ENCODE measurements at regions not wholly inside any gene's neighbourhood (a gene's known extent, or its start where the extent isn't known, plus 50 kb on each side); places are given as distances from the start of the nearest gene placed in this dataset.

DNA sequence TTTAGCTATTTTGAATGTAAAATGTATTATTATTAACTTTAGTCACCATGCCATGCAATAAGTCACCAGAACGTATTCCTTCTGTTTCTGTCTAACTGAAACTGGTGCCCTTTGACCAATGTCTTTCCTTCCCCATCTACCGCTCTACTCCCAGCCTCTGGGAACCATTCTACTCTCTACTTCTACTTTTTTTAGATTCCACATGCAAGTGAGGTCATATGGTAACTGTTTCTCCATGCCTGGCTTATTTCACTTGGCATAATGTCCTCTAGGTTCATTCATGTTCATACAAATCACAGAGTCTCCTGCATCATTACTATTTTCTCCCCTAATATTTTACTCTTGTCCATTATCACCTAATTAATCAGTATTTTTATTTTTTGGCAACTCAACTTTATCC is 160.1 kb downstream of the TMX1 start:
- DNase-seq = peak in 1 of 2 experiments; percentile 41

DNA sequence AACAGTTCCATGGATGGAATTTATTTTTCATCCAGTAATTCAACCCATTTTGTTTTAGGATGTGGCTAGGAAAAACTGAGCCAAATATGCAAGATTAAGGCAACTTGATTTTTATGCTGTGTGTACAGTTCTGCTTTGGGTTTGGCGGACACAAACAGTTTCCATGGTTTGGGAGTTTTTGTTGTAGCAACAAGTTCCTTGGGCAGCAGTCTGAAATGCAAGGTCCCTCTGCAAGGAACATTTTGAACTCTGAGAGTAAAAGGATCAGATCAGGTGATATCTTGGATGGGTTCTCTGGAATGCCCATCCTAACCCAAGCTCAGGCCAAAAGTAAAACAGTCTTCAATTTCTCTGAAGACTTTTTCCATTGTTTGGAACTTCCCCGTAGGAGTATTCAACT is 161.2 kb downstream of the TMX1 start:
- no peak for DNase-seq

DNA sequence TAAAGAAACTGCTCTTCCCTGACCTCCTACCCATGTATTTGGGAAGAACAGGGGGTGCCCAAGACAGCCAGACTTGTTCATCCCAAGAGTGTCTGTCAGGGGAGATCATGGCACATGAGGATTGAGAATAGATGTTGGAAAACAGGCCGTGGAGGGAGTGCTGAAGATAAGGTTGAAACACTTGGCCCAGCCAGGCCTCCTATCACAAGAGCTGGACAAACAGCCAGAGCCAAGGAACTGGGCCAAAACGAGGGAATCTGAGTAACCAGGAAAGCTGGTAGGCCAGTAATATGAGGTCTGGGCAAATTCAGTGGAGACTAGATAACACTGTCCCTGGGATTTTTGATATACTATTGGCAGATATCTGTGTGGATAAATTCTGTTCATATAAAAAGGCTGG is 161.7 kb downstream of the TMX1 start:
- DNase-seq = no peak

DNA sequence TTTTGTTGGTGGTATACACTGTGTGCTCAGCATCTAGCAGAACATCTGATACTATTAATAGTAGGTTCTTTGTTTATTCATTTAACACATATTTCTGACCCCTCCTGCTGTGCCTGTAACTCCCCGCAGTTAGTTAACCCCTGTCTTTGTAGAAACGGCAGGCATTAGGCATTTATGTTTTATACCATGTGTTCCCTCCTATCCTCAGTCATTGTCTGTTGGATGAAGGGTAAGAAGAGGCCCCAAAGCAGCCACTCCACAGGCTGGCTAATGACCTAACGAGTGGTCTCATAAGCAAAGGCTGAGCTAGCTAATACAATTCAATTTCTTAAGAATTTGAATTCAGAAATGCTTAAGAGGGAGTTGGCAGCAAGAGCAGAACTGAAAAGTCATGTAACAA is 170.8 kb downstream of the TMX1 start:
- DNase-seq = no peak

DNA sequence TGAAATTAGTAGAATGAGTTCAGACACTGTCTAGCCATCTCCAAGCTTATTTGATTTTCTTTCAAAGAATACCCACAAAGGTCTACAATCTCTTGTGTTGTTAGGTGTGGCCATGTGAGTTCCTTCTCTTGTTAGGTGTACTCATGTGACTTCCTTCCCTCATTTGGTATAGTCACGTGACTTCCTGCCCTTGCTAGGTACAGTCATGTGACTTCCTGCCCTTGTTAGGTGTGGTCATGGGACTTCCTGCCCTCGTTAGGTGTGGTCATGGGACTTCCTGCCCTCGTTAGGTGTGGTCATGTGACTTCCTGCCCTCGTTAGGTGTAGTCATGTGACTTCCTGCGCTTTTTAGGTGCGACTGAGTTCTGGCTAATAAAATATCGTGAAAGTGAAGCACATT is 179.6 kb downstream of the TMX1 start:
- DNase-seq = no peak

DNA sequence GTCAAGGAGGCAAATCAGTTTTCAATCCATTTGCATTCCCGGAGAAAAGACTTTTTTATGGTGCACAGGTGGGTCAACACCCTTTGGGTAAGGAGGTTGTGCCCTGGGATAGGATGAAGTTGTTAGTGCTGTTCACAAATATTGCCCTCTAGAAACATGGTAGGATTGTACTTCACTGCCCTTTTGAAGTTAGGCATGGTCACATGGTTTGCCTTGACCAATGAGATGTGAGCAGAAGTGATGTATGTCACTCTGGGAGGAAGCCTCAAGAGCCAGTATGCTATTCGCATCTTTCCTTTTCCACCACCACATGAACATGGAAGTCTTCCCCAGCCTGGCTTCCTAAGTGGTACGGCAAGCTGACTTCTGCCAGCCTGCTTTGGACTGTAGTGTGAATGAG is 182.7 kb downstream of the TMX1 start:
- no peak for DNase-seq

DNA sequence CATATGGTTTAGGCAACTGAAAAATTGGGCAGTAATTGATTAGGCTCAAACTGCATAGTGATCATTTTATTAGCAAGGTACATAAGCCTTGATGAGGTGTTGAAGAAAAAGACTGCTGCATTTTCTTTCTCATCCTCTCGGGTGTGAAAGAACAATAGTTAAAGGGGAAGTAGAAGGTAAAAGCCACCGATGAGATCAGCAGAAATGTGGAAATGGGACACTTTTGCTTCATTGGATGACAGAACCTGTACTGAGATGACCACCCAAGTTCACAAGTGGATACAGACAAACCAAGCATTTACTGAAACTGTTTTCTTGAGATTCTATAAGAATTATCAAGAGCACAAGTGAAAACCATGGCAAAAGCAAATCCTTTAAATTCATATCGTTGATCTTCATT is 184.0 kb downstream of the TMX1 start:
- no peak for DNase-seq

DNA sequence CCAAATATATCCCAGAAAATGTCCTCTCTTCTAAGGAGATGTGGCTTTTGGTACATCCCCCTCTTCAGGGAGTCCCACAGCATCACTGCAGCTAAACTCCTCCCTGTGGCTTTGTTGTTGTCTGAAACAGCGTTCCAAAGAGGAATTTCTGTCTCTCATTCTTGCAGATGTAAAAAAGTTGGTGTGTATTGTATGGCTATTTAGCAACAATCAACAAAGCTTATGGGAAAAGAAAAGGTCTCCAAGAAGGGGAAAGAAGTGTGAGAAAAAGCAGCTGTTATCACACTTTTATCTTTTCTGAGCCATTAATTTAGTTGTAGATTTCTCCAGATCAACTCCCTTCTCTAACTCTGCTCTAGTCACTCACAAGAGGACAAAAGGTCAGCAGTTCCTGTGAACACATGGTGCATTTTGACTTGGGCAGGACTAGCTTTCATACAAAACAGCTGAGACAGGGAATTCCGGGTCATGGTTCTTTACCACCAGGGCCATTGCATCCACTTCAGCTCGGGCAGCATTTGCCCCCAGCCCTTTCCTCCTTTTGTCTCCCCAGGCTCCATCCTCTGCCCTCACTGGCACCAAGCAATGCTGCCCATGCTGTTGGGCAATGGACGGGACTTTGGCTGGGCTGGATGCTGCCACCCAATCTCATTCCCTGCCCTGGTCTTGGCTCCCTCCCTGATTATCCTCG is 184.7 kb downstream of the TMX1 start:
- no peak for DNase-seq

DNA sequence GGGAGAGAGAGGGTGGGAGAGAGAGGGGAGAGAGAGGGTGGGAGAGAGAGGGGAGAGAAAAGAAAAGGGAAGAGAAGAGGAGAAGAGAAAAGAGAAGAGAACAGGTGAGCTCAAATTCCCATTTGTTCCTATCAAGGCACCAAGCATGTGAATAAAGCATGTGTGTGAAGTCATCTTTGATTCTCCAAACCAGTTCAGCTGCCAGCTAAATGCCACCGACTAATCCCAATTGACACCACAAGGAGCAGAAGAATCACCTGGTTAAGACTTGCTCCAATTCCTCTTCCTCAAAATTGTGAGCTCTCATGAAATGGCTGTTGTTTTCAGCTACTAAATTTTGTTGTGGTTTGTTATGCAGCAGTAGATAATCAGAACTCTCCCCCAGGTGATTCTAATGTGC is 188.9 kb downstream of the TMX1 start:
- DNase-seq = no peak

DNA sequence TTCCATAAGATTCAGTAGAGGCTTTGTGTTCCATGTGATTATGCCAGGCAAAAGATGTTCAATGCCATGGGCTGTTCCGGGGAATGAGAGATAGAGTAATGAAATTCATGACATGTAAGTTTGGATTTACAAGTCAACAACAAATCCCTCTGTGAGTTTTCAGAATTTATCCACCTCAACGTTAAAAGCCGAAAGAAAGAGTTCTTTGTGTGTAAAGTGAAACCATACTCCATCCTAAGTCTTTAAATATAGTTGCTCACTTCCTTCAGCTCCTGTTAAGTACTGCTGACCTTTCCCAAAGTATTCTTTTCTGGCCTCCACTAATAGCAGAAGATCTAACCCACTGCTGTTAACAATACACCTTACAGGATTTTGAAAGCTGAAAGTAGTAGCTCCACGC is 190.0 kb downstream of the TMX1 start:
- DNase-seq = no peak

DNA sequence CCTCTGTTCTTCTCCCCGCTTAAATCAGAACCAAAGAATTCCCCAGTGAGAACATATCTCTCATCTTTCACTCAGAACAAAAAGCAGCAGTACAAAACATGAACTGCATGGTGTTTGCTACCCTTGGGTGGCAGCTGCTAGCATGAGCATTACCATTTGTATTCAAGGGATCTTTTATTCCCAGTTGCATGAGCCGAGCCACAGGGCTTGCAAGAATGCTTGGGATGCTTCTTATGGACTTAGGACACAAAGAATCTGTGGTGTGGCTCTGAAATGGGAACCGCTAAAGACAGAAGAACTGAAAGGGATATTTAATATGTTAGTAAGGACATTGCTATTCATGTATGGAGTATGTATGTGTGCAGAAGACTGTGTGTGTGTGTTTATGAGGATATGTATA is 190.6 kb downstream of the TMX1 start:
- no peak for DNase-seq

DNA sequence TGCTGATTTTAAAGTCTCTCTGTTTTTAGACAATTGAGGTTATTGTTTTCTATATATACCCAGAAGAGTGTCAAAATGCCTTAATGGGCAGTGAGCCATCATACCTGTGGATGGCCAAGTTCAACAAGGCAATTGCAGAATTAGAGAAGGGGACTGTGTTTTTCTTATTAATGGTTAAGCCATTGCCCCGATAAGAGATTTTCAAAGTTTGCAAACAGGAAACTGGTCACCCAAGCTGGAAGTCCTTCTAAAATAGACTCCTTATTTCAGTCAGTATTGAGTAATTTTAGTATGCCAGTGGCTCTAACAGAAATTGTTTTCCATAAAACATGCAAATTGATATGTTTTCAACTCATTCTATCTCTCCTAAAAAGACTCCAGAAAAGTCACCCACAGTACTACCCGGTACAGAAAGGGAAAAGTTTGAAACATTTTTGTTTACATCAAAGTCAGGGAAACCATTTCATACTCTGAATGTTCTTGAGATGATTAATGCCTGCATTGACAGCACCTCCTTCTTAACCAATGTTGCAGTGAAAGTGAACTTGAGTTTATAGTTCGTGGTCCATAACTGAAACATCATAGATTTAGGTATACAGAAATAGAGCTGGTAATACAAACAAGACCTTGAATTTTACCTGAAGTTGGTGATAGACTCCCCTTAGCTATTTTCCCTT is 191.1 kb downstream of the TMX1 start:
- DNase-seq = no peak

DNA sequence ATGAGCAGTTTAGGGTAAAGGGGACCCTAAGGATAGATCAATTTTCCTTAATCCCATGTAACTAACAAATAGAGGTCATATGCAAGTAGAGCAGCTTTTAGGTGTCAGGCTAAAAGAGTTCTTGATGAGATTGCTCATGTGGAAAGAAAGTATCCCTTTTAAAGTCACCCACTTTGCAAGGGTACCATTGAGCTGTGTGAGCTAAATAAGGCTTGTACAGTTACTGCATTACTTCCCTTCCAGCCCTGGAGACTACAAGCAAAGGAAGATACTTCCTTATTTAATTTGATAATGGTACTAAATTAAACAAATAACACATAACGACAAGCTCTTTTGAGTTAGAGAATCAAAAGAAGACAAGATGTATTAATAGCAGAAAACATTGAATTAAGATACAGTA is 191.7 kb downstream of the TMX1 start:
- no peak for DNase-seq

DNA sequence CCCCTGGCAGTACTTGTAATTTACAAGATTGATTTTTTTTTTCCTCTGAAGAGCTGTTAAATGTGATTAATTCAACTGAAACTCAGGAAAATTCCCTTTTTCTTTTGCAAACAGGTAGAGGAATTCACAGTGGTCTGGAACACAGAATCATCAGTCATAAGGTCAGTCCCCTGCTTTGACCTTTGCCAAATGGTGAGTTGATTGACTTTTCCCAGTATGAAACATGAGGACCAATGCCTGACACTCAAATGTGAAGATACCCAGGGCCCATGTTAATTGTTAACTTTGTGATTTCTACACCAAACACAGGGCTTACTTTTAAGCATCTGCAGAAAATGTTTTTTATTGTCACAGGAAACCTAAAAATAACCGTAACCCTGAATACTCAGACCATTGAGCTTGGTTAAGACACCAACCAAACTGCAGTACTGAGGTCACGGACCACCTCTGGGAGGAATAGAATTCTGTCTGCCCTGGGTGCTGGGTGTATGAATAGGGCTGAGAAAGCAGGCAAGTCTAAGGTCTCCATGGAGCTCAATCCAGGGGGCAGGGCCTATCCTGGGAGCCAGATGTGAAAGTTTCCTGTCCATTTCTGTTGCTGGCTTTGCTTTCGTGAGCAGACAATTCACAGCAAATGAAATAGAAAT is 192.4 kb downstream of the TMX1 start:
- DNase-seq = no peak

DNA sequence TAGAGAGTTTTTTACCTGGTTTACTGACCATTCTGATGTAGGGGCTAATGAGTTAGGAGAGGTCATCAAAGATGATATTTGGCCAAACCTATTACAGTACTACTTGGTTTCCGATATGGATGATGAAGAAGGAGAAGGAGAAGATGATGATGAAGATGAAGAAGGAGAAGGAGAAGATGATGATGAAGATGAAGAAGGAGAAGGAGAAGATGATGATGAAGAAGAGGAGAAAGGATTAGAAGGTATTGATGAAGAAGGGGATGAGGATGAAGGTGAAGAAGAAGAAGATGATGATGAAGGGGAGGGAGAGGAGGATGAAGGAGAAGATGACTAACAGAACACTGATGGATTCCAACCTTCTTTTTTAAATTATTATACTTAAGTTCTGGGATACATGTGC is 196.6 kb downstream of the TMX1 start:
- no peak for DNase-seq

DNA sequence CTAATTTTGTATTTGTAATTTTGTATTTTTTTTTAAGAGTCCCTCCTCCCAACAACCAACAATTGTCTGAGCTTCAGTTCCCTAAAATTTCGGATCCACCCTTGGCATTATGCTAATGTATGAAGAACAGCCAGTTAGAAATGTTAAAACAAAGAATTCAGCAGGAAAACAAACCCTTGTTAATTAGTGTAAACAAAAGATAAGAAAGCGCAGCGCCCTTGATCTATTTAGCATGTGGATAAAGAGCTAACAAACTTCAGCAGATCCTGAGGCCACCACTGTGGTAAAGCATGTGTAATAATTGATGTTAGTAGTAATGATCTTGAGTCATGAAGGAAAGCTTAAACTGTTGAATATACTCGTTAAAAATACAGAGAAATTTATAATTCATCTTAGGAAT is 199.8 kb downstream of the TMX1 start:
- DNase-seq = no peak

DNA sequence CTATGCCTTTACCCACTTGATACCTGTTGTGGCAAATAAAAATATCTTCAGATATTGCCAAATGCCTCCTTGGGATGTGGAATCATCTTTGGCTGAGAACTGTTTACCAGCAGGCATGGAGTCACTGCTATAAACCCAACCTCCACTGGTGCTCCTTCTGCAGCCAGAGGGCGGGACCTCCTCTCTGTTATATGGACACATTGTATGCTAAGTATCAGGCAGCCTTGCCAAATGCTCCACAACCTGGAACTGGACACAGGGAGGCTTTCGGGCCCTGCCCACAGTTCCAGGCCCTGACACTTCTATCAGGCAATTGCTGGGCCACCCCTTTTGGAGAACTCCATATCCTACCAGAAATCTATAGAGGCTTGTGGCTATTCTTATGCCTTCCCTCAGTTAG is 201.0 kb downstream of the TMX1 start:
- DNase-seq = no peak

DNA sequence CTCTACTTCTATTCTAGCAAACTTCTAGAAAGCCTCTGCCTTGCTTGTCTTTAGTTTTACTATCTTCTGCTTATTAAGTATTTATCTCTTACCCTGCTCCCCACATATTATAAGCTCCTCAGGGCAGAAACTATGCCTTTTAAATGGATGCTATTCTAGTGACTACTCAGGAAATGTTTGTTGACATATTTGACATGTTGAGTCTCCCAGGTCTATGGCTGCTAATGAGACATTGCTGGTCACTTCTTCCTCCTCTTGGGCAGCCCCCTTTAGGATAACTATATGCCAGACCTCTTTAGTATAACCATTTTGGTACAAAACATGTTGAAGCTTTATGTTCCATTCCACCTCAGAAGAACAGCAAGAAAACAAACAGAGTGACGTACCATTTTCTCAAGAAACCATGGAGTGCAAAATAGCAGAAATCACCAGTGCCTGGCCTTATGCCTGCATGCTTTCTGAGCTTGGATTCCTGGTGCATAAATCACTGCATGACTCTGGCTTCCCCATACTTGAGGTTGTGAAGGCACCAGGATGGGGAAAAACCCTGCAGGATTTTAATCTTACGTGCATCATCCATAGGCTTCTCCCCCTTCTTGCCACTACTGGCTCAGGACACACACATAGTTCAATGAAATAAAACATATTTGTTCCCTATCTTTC is 202.6 kb downstream of the TMX1 start:
- DNase-seq = peak in 1 of 2 experiments; percentile 55

DNA sequence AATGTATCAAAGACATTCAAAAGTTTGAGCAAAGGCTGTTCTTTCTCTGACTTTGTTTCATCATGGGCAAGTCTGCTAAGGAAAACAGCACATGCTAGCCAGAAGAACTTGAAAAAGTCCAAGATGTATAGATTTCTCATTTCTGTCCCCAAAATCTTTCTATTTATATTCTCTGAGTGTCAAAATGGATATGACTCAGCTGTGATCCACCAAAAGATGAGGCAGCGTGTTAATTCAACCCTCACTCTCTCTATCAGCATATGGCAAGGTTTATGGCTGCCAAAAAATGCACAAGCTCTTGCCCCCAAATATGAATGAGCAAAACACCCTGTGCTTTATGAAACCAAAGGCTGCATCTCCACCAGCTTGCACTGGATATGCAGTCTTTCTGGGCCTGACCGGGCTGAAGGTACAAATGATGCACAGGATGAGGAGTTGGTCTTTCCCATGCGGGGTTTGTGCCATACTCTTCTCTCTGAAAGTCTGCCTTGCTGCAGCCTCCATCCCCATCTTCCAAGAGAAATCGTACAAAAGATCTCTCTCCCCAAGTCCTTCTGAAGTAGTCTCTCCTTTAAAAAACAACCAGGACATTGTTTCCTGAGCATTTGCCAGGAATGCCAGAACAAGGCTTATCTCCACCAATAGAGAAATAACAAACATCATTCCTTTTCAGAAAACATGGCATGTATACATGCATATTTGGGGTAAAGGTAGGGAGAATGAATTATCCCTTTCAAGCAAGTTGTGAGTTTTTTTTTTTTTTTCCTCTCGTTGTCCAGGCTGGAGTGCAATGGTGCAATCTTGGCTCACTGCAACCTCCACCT is 203.4 kb downstream of the TMX1 start:
- peak in 1 of 2 experiments; percentile 73 for DNase-seq

DNA sequence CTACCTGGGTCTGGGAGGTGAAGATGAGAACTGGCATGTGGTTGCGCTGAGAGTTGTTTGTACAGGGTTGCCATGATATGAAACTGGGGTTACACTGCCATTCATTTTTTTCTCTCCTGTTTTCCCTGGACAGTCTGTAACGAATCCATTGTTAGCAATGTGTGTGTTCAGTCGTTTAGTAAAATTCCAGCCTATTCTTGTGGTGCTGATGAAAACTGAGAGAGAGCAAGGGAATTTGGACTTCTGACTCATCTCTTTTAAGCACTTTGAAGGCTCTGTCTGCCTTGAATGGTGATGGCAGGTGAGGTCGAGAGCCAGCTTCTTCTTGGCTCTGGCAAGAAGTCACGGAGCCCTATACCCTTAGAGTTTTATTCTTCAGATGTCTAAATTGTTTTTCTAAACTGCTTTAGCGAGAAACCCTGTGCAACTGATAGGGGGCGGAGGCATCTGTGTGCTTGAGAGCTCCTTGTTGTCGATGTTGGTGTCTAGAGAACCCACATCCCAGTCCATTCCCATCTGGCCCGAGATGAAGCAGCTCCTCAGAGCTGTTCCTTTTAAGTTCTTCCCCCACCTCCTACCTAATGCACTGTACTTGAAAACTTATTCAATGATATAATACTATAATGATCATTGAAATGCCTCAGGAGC is 204.4 kb downstream of the TMX1 start:
- peak in 1 of 2 experiments; percentile 49 for DNase-seq

DNA sequence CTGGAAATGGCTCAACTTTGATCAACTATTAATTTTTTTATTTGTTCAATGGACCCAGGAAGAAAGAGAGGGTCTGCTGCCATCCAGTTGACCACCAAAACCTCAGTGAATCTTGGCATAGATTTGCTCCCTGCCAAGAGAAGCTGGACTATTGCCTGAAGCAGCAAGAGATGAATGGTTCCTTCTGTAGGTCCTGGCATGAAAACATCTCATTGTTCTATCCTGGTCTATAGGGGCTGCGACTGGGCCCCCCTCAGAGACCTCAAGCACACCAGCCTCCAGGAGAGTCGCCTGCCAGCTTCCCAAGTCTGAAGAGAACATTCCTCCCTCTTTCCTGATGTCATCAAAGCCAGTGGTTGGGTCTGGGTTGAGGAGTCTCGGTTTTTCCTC is 204.9 kb downstream of the TMX1 start:
- peak in 1 of 2 experiments; percentile 57 for DNase-seq

DNA sequence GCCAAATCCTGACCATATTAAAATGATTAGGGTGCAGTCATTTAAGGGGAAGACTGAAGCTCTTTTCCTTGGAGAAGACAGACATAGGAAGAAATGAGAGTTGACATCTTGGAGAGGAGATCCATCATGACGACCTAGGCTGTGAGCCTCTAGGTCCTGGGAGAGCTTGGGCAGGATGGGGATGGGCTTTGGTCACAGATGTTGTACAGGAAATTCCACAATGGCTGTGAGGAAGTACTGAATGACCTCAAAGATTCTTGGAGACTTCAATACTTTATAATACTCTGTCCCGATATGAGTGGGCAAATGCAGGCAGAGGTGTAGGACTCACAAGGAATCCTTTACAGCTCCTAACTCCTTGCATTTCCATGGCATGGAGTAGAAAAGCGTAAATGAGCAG is 204.9 kb upstream of the FRMD6 start:
- DNase-seq = no peak

Measured in NCI-H446 (cell line).